ENCODE measurements at regions not wholly inside any gene's neighbourhood (a gene's known extent, or its start where the extent isn't known, plus 50 kb on each side); places are given as distances from the start of the nearest gene placed in this dataset.

DNA sequence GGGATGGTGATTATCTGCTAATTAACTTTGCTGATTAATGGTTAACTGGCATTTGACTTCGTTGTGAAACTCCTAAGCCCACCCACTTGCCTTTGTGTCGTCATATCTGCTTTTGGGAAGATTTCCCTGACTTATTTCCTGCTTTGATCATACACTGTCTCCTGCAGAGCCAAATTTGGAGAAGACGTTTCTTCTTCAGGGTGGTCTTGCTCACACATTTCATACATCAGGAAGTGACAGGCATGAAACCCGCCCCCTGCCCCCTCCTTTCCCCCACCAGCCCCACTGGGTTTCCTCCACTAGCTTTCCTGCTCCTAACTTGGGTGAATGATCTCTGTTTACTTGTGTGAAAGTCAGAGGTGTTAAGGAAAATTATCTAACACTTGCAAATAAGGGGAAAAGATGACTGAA is 300.1 kb downstream of the TSN start:
- ChIA-PET CTCF (no interaction called here), POLR2A (no interaction called here)
- Histone ChIP-seq H3K9me3 (ENCODE audit: control insufficient read depth, insufficient read depth, low read depth, low read length) (no peaks in the 10 kb centered on the region), H3K36me3 (ENCODE audit: control insufficient read depth in 2 of 2, insufficient read depth in 1 of 2, low read length in 2 of 2) (no peaks in the 10 kb centered on the region), H3K27ac (ENCODE audit: extremely low read depth, low read depth, low read length) (no peak overlapping the region), H3K4me3 (ENCODE audit: low read depth, low read length) (no peak overlapping the region), H3K4me1 (ENCODE audit: control insufficient read depth, insufficient read depth, low read length) (peaks cover 8% of the 10 kb centered on the region)
- TF ChIP-seq KLF9 (tag by site-specific recombination; IDR thresholded peaks at IDR 0.05; ENCODE audit: low read depth) (no peak), SP2 (tag by site-specific recombination; IDR thresholded peaks at IDR 0.05) (no peak), ZNF792 (tag by site-specific recombination; IDR thresholded peaks at IDR 0.05) (no peak), ZNF426 (tag by site-specific recombination; IDR thresholded peaks at IDR 0.05) (no peak), HOXC10 (CRISPR knock-in tag; IDR thresholded peaks at IDR 0.05) (no peak), ZBTB7A (tag by site-specific recombination; IDR thresholded peaks at IDR 0.05; ENCODE audit: low read depth) (no peak), REPIN1 (tag by site-specific recombination; IDR thresholded peaks at IDR 0.05; ENCODE audit: low read depth) (no peak), YY1 (tag by site-specific recombination; IDR thresholded peaks at IDR 0.05) (no peak), ZNF175 (tag by site-specific recombination; IDR thresholded peaks at IDR 0.05) (no peak), RBAK (tag by site-specific recombination; IDR thresholded peaks at IDR 0.05) (no peak), ZNF416 (tag by site-specific recombination; IDR thresholded peaks at IDR 0.05) (no peak), ZNF146 (tag by site-specific recombination; IDR thresholded peaks at IDR 0.05) (no peak), ZFP37 (tag by site-specific recombination; IDR thresholded peaks at IDR 0.05) (no peak), KLF7 (tag by site-specific recombination; IDR thresholded peaks at IDR 0.05; ENCODE audit: borderline replicate concordance) (no peak), ZNF223 (tag by site-specific recombination; IDR thresholded peaks at IDR 0.05) (no peak)
- TF ChIP-seq, protein P1, sequence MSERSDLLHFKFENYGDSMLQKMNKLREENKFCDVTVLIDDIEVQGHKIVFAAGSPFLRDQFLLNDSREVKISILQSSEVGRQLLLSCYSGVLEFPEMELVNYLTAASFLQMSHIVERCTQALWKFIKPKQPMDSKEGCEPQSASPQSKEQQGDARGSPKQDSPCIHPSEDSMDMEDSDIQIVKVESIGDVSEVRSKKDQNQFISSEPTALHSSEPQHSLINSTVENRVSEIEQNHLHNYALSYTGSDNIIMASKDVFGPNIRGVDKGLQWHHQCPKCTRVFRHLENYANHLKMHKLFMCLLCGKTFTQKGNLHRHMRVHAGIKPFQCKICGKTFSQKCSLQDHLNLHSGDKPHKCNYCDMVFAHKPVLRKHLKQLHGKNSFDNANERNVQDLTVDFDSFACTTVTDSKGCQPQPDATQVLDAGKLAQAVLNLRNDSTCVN (tag by site-specific recombination; optimal IDR thresholded peaks at IDR 0.05) = no peak
- TF ChIP-seq, protein P2, sequence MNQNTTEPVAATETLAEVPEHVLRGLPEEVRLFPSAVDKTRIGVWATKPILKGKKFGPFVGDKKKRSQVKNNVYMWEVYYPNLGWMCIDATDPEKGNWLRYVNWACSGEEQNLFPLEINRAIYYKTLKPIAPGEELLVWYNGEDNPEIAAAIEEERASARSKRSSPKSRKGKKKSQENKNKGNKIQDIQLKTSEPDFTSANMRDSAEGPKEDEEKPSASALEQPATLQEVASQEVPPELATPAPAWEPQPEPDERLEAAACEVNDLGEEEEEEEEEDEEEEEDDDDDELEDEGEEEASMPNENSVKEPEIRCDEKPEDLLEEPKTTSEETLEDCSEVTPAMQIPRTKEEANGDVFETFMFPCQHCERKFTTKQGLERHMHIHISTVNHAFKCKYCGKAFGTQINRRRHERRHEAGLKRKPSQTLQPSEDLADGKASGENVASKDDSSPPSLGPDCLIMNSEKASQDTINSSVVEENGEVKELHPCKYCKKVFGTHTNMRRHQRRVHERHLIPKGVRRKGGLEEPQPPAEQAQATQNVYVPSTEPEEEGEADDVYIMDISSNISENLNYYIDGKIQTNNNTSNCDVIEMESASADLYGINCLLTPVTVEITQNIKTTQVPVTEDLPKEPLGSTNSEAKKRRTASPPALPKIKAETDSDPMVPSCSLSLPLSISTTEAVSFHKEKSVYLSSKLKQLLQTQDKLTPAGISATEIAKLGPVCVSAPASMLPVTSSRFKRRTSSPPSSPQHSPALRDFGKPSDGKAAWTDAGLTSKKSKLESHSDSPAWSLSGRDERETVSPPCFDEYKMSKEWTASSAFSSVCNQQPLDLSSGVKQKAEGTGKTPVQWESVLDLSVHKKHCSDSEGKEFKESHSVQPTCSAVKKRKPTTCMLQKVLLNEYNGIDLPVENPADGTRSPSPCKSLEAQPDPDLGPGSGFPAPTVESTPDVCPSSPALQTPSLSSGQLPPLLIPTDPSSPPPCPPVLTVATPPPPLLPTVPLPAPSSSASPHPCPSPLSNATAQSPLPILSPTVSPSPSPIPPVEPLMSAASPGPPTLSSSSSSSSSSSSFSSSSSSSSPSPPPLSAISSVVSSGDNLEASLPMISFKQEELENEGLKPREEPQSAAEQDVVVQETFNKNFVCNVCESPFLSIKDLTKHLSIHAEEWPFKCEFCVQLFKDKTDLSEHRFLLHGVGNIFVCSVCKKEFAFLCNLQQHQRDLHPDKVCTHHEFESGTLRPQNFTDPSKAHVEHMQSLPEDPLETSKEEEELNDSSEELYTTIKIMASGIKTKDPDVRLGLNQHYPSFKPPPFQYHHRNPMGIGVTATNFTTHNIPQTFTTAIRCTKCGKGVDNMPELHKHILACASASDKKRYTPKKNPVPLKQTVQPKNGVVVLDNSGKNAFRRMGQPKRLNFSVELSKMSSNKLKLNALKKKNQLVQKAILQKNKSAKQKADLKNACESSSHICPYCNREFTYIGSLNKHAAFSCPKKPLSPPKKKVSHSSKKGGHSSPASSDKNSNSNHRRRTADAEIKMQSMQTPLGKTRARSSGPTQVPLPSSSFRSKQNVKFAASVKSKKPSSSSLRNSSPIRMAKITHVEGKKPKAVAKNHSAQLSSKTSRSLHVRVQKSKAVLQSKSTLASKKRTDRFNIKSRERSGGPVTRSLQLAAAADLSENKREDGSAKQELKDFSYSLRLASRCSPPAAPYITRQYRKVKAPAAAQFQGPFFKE (tag by site-specific recombination; IDR thresholded peaks at IDR 0.05; ENCODE audit: borderline replicate concordance) = no peak
- TF ChIP-seq, protein P3, sequence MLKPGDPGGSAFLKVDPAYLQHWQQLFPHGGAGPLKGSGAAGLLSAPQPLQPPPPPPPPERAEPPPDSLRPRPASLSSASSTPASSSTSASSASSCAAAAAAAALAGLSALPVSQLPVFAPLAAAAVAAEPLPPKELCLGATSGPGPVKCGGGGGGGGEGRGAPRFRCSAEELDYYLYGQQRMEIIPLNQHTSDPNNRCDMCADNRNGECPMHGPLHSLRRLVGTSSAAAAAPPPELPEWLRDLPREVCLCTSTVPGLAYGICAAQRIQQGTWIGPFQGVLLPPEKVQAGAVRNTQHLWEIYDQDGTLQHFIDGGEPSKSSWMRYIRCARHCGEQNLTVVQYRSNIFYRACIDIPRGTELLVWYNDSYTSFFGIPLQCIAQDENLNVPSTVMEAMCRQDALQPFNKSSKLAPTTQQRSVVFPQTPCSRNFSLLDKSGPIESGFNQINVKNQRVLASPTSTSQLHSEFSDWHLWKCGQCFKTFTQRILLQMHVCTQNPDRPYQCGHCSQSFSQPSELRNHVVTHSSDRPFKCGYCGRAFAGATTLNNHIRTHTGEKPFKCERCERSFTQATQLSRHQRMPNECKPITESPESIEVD (tag by site-specific recombination; IDR thresholded peaks at IDR 0.05) = no peak

DNA sequence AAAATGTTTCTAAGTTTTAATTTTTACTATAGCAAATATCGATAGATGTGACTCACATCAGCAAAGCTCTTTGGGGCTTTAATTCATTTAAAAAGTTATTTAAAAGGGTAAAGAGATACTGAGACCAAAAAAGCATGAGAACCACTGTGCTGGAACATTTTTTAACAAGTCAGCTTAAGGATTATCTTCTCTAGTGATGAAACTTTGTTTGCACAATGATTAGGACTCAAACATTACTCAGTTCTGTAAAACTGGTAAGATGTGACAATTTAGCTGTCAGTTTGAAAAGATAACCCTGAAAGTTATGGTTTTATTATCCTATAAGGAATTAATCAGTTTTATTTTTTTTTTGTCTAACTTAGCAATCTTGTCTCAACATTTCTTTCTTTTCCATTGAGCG is 301.4 kb downstream of the TSN start:
- H3K4me3 ChIP-seq (ENCODE audit: low read depth, low read length) = no peak overlapping the region
- no peak overlapping the region for H3K27ac ChIP-seq (ENCODE audit: extremely low read depth, low read depth, low read length)
- H3K36me3 ChIP-seq (ENCODE audit: control insufficient read depth in 2 of 2, insufficient read depth in 1 of 2, low read length in 2 of 2) = no peaks in the 10 kb centered on the region
- H3K9me3 ChIP-seq (ENCODE audit: control insufficient read depth, insufficient read depth, low read depth, low read length) = no peaks in the 10 kb centered on the region
- POLR2A ChIA-PET = no interaction called here
- CTCF ChIA-PET = no interaction called here
- peaks cover 8% of the 10 kb centered on the region for H3K4me1 ChIP-seq (ENCODE audit: control insufficient read depth, insufficient read depth, low read length)
- no peak for TF ChIP-seq ZNF19 (tag by site-specific recombination; IDR thresholded peaks at IDR 0.05; ENCODE audit: low read depth)
- no peak for TF ChIP-seq RBAK (tag by site-specific recombination; IDR thresholded peaks at IDR 0.05)
- TF ChIP-seq ZNF248 (tag by site-specific recombination; IDR thresholded peaks at IDR 0.05) = no peak
- TF ChIP-seq, protein P4, sequence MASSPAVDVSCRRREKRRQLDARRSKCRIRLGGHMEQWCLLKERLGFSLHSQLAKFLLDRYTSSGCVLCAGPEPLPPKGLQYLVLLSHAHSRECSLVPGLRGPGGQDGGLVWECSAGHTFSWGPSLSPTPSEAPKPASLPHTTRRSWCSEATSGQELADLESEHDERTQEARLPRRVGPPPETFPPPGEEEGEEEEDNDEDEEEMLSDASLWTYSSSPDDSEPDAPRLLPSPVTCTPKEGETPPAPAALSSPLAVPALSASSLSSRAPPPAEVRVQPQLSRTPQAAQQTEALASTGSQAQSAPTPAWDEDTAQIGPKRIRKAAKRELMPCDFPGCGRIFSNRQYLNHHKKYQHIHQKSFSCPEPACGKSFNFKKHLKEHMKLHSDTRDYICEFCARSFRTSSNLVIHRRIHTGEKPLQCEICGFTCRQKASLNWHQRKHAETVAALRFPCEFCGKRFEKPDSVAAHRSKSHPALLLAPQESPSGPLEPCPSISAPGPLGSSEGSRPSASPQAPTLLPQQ (tag by site-specific recombination; IDR thresholded peaks at IDR 0.05) = peak; percentile 93
- 0 out of 2 replicates have a peak, but pooled peaks have one; percentile 15 for TF ChIP-seq FEZF1 (tag by site-specific recombination; IDR thresholded peaks at IDR 0.05)
- TF ChIP-seq ZFP69B (tag by site-specific recombination; IDR thresholded peaks at IDR 0.05) = peak; percentile 57; the same call in 1 of the 2 replicates
- TF ChIP-seq, protein P3 (tag by site-specific recombination; IDR thresholded peaks at IDR 0.05) = peak; percentile 55; the same call in 1 of the 2 replicates
